Eye (tissue), 1 donor: ENCODE measurements at regions not wholly inside any gene's neighbourhood (a gene's known extent, or its start where the extent isn't known, plus 50 kb on each side); places are given as distances from the start of the nearest gene placed in this dataset.

Source experiments
- DNase-seq: peaks from one replicate; pipeline ENCODE4 v3.0.0-alpha.2; 2015

- no peak for DNase-seq
Measured at GRCh38 chr18:29174891-29175290, 998.0 kb upstream of the CDH2 start.

GRCh38 chr18:29172756-29173067, 995.8 kb upstream of the CDH2 start:
- peak; percentile 47 for DNase-seq

- DNase-seq = no peak
Measured at GRCh38 chr18:29171892-29172755, 995.2 kb upstream of the CDH2 start.

GRCh38 chr18:29169599-29169998, 992.7 kb upstream of the CDH2 start:
- no peak for DNase-seq

GRCh38 chr18:29164993-29165599, 988.2 kb upstream of the CDH2 start:
- DNase-seq = peak; percentile 32

- DNase-seq = no peak
Measured at GRCh38 chr18:29164020-29164706, 987.2 kb upstream of the CDH2 start.

- DNase-seq = no peak
Measured at GRCh38 chr18:29163596-29163995, 986.7 kb upstream of the CDH2 start.

- DNase-seq = no peak
Measured at GRCh38 chr18:29161429-29161828, 984.5 kb upstream of the CDH2 start.

GRCh38 chr18:29160170-29160569, 983.2 kb upstream of the CDH2 start:
- no peak for DNase-seq

GRCh38 chr18:29157905-29158304, 981.0 kb upstream of the CDH2 start:
- no peak for DNase-seq

- no peak for DNase-seq
Measured at GRCh38 chr18:29157057-29157780, 980.3 kb upstream of the CDH2 start.

- no peak for DNase-seq
Measured at GRCh38 chr18:29156531-29156930, 979.6 kb upstream of the CDH2 start.

GRCh38 chr18:29154758-29155725, 978.1 kb upstream of the CDH2 start:
- no peak for DNase-seq

GRCh38 chr18:29154196-29154757, 977.3 kb upstream of the CDH2 start:
- no peak for DNase-seq

- peak; percentile 21 for DNase-seq
Measured at GRCh38 chr18:29153091-29153490, 976.2 kb upstream of the CDH2 start.

GRCh38 chr18:29147944-29148343, 971.0 kb upstream of the CDH2 start:
- peak; percentile 38 for DNase-seq

- DNase-seq = peak; percentile 14
Measured at GRCh38 chr18:29146068-29146467, 969.1 kb upstream of the CDH2 start.

- DNase-seq = no peak
Measured at GRCh38 chr18:29140590-29140989, 963.7 kb upstream of the CDH2 start.

GRCh38 chr18:29137773-29138495, 961.0 kb upstream of the CDH2 start:
- no peak for DNase-seq

GRCh38 chr18:29123706-29124530, 947.0 kb upstream of the CDH2 start:
- DNase-seq = no peak
